Muscle of leg (tissue), 3 donors: ENCODE measurements at regions not wholly inside any gene's neighbourhood (a gene's known extent, or its start where the extent isn't known, plus 50 kb on each side); places are given as distances from the start of the nearest gene placed in this dataset.

Source experiments
- DNase-seq: peaks from one replicate; pipeline ENCODE4 v3.0.0; 2013
- H3K27ac ChIP-seq: one replicate; pipeline ENCODE4 v1.5.1; 2013; ENCODE audit warnings: mild to moderate bottlenecking, low read length, control low read depth
- H3K27me3 ChIP-seq: one replicate; pipeline ENCODE4 v1.6.1; 2013; ENCODE audit warnings: low read length; ENCODE audit not compliant: control insufficient read depth, insufficient read depth
- H3K36me3 ChIP-seq: one replicate; pipeline ENCODE4 v1.6.1; 2013; ENCODE audit warnings: low read length; ENCODE audit not compliant: control insufficient read depth, insufficient read depth
- H3K4me1 ChIP-seq: one replicate; pipeline ENCODE4 v1.6.1; 2013; ENCODE audit warnings: low read length; ENCODE audit not compliant: control insufficient read depth, insufficient read depth
- H3K4me3 ChIP-seq: one replicate; pipeline ENCODE4 v1.5.1; 2013; ENCODE audit warnings: low read length, control low read depth
- H3K9me3 ChIP-seq: replicated peaks from 2 replicates; pipeline ENCODE4 v1.6.1; 2013; ENCODE audit warnings: low read depth, low read length; ENCODE audit not compliant: control insufficient read depth
- WGBS: methylation state at CpG from one replicate; pipeline ENCODE4 v1.1.5; 2013; ENCODE audit warnings: missing lambda C conversion rate; ENCODE audit not compliant: insufficient coverage; 5-methylcytosine and 5-hydroxymethylcytosine counted together

DNA sequence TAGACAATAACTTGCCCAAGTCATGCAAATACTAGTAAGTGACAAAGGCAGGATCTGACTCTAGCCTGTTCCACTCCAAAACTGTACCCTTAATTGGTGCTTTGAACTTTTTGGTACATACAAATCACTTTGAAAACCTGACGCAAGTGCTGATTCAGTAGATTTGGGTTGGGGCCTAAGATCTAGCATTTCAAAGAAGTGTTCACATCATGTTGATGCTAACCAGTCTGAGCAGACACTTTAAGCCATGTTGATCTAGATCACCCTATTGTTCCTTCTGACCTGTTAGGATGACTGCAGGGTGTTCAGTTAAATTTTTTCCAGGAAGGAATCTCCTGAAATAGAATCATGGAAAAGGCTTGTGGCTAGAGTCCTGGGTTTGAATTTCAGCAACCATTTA is 57.7 kb upstream of the CPEB4 start:
- WGBS, result no CpG with 5 or more reads among the region's 1 CpG
- H3K4me1 ChIP-seq, result peaks cover 3% of the 10 kb centered on the region
- H3K9me3 ChIP-seq, result no peaks in the 10 kb centered on the region
- H3K27ac ChIP-seq, result no peak overlapping the region
- no peak for DNase-seq
- no peaks in the 10 kb centered on the region for H3K36me3 ChIP-seq
- no peak overlapping the region for H3K4me3 ChIP-seq
- H3K27me3 ChIP-seq, result peaks cover 2% of the 10 kb centered on the region

DNA sequence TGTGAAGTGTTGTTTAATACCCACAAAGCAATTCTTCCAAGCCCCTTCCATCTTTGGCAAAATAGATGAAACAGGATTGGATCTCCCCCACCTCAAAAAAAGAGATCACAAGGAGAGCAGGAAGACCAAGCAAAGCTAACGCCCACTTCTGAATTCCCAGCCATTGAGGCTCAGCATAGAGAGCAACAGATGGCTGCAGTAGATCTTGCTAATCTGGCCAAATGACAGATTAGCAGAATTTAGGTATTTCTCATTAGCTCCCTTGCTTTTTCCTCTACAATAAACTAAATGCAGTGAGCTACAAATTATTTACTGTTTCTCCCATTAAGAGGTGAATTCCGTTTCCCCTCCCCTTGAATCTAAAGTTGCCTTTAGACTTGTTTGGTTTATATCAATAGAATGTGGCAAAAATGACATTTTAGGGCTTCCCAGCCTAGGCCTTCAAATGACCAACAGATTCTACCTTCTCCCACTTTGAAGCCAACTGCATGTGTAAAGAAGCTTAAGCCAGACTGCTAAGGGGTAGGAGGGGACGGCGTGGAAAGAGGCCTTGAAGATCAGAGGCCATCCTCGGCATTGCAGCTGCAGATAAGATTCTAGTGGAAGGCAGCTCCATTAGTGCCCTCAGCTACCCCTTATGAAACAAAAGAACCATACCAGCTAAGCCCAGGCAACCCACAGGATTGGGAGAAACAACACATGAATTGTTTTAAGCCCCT is 56.8 kb upstream of the CPEB4 start:
- H3K4me1 ChIP-seq, result peaks cover 3% of the 10 kb centered on the region
- no peaks in the 10 kb centered on the region for H3K9me3 ChIP-seq
- H3K4me3 ChIP-seq, result no peak overlapping the region
- no peak overlapping the region for H3K27ac ChIP-seq
- H3K36me3 ChIP-seq, result no peaks in the 10 kb centered on the region
- no peaks in the 10 kb centered on the region for H3K27me3 ChIP-seq
- no peak for DNase-seq
- WGBS, result 73% methylated on average over 3 of the region's 5 CpGs

DNA sequence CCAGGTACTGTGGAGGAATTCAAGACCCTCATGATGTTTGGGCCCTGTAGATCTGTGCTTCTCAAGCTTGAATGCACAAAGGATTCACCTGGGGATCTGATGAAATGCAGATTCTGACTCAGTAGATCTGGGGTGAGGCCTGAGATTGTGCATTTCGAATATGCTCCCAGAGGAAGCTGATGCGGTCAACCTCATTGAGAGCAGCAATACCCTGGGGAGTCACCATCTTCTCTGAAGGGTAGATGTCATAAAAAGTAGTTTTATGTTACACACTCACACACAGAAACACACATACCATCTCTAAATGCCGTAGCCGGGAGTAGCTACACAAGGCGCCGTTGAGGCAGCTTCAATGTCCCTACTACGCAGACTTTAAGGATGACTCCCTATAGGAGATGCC is 55.8 kb upstream of the CPEB4 start:
- Histone ChIP-seq H3K4me3 (no peak overlapping the region), H3K9me3 (no peaks in the 10 kb centered on the region), H3K27me3 (no peaks in the 10 kb centered on the region), H3K27ac (no peak overlapping the region), H3K4me1 (peaks cover 3% of the 10 kb centered on the region), H3K36me3 (no peaks in the 10 kb centered on the region)
- DNase-seq, result no peak
- 100% methylated on average over 4 of the region's 7 CpGs for WGBS

DNA sequence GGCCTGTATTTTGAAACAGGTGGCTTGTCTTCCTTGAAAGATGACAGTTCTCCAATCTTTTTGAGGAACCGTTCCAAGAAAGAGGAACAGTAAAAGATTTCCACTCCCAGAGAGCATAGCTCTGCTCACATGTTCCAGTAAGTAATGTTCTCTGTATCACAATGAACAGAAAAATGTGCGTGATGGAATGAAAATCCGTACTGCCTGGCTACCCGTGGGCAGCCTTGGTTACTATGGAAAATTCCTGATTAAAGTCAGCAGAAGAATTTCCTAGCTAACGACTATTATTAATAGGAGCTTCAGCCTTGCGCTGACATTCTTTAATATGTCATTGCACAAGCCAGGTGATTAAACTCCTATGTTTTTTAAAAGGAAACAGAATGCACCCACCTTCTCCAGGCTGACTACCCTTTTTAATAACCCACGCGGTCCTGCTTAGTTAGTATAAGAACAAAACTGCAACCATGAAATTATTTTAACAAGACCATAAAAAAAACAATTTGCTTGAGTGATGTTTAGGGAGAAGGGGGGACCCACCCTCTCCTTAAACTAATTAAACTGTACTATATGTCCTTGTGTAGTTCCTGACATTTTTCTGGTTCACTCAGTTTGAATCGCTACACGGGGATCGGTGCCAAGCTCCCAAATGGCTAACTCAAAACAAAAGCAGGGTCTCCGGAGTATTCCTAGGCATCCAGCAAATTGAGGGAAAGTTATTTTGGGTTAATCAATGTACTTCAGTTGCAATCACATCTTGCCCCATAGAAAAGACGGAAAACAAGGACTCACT is 54.8 kb upstream of the CPEB4 start:
- WGBS, result 18% methylated on average over 4 of the region's 13 CpGs
- peak; percentile 83 for DNase-seq
- no peaks in the 10 kb centered on the region for H3K36me3 ChIP-seq
- H3K9me3 ChIP-seq, result no peaks in the 10 kb centered on the region
- H3K27me3 ChIP-seq, result no peaks in the 10 kb centered on the region
- H3K4me3 ChIP-seq, result no peak overlapping the region
- no peak overlapping the region for H3K27ac ChIP-seq
- H3K4me1 ChIP-seq, result peaks cover 3% of the 10 kb centered on the region

DNA sequence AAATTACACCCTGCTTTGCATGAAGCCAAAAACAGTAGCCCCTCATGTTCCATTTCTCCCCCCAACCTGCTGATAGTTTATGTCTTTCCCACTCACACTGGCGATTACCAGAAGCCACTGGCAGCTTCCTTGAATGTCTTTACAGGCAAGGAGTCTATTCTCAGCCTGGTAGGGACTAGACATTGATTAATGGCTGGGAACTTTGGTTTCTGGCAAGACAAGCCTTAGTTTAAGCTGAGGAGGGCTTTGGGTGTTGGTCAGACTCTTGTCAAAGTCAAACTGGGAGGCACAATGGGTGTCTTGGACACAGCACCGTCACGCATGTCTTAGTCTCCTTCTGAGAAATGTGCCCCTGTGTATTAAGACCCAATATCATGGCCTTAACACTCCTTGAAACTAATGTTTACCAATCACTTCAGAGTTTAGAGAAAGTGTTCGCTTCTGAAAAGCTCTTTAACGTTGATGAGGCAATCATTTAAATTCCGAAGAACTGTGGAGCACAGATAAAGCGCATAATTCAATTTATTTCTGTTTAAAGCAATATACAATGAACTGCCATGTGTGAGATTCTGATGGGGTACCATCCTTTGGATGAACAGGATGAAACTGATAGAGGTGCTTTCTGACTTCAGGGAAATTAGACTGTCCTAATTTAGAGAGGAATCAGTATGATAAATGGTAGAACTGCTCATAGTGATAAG is 53.9 kb upstream of the CPEB4 start:
- Histone ChIP-seq H3K4me3 (no peak overlapping the region), H3K36me3 (no peaks in the 10 kb centered on the region), H3K4me1 (peaks cover 3% of the 10 kb centered on the region), H3K9me3 (no peaks in the 10 kb centered on the region), H3K27me3 (no peaks in the 10 kb centered on the region), H3K27ac (no peak overlapping the region)
- WGBS, result 81% methylated on average over 2 of the region's 7 CpGs
- no peak for DNase-seq

DNA sequence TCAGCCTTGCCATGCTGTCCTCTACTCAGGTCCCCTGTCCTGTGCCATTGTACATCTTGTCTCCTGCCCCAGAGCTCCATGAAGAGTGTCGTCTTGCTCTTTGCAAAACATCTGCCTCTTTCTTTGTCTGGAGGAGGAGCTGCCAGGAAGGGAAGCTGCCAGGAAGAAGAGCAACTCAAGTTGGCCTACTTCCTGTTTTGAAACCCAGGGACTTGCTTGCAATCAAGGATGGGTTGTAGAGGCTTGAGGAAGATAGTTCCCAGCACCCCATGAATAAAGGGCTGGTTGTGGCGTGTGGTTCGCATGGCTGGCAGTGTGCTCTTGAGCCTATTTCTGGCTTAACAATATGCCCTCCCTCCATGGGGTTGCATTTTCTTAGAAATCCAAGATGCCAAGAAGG is 53.0 kb upstream of the CPEB4 start:
- no peaks in the 10 kb centered on the region for H3K9me3 ChIP-seq
- peak; percentile 39 for DNase-seq
- peaks cover 3% of the 10 kb centered on the region for H3K27me3 ChIP-seq
- H3K36me3 ChIP-seq, result no peaks in the 10 kb centered on the region
- 75% methylated on average over 1 of the region's 3 CpGs for WGBS
- peaks cover 3% of the 10 kb centered on the region for H3K4me1 ChIP-seq
- H3K4me3 ChIP-seq, result no peak overlapping the region
- H3K27ac ChIP-seq, result no peak overlapping the region

DNA sequence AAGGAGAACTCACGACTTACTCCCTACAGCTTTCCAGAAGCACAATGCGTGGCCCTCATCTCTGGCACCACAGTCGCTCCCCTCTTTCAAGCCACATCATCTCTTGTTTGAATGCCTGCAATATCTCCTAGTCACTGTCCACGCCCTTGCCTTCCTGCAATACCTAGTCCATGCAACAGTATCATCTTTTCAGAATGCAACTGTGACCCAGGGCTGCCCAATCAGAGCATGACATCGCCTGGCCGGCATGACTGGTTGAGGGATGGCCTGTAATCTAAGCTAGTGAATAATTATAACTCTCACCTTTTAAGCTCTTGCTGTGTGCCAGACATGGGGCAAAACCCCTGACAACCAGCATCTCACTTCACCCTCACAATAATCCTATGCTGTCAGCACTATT is 52.5 kb upstream of the CPEB4 start:
- peaks cover 3% of the 10 kb centered on the region for H3K27me3 ChIP-seq
- H3K4me3 ChIP-seq, result no peak overlapping the region
- H3K36me3 ChIP-seq, result no peaks in the 10 kb centered on the region
- no peaks in the 10 kb centered on the region for H3K9me3 ChIP-seq
- no peak overlapping the region for H3K27ac ChIP-seq
- WGBS, result 58% methylated on average over 4 of the region's 6 CpGs
- no peak for DNase-seq
- peaks cover 3% of the 10 kb centered on the region for H3K4me1 ChIP-seq

DNA sequence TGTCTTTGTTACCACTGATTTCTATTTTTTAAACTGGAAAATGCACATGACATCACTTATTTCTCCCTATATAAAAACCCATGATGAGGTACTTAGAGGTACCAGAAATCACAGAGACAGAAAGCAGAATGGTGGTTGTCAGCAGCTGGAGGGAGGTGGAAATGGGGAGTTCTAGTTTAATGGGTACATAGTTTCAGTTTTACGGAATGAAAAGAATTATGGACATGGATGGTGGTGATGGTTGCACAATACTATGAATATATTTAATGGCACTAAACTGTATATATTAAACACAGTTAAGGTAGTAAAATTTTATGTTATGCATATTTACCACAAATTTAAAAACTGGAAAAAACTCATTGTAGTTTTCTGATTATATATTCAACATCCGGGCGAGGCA is 50.5 kb upstream of the CPEB4 start:
- Histone ChIP-seq H3K4me1 (peaks cover 3% of the 10 kb centered on the region), H3K4me3 (no peak overlapping the region), H3K27me3 (peaks cover 3% of the 10 kb centered on the region), H3K9me3 (no peaks in the 10 kb centered on the region), H3K36me3 (no peaks in the 10 kb centered on the region), H3K27ac (no peak overlapping the region)
- WGBS, result no CpG with 5 or more reads among the region's 3 CpGs
- no peak for DNase-seq
